ENCODE measurements at regions not wholly inside any gene's neighbourhood (a gene's known extent, or its start where the extent isn't known, plus 50 kb on each side); places are given as distances from the start of the nearest gene placed in this dataset.
"Not testable (repeated sequence)": the region's sequence is repeated elsewhere in the genome, so short reads cannot be mapped to it uniquely, and the experiment has no call there.

DNA sequence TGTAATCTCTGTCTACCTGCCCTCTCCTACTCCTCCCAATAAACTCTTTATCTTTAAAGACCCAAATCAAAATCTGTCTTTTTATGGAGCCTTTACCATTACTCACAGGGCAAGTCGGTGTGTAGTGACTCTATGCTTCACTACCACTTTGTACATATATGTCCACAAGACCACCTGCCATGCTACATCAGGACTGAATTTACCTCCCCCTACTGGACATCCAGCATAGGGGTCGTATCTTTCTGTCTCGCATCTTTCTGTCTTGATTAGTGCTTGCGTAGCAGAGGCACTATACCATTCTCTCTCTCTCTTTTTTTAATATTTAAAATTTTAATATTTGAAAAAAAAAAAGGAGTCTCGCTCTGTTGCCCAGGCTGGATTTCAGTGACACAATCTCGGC, 587.5 kb downstream of the SOX5 start:
- no peak for DNase-seq (ENCODE audit: low read depth)

DNA sequence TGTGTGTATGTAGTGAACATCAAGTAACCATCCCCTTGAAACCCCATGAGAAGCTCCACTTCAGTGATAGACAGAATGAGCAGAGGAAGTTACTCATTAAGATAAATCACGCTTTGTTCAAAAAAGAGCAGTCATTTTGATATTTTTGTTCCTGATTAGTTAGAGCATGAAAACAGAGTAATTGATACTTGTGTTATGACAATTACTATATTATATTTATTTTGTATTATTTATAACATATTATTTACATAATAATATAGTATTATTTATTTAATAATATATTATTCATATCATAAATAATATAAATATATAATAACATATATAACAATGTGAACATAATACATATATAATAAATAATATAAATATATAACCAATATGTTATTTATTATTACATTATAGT, 580.9 kb downstream of the SOX5 start:
- no peak for DNase-seq (ENCODE audit: low read depth)

DNA sequence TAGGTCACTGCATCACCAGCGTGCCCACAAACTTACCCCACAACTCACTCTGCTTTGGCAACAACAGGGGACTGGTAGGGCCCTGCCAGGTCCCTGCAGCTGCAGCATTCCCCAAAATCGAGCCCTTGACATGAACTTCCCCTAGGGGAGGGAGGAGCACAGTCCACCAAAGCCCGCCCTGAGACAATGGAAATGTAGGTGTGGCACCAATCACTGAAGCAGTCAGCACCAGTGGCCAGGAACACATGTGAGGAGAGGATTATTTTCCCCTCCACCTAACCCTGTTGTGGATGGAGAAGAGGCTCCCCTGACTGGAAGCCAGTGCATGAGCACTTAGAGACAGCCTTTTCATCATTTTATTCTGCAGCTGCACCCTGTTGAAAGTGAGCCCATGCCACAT, 573.8 kb downstream of the SOX5 start:
- DNase-seq (ENCODE audit: low read depth), result no peak

DNA sequence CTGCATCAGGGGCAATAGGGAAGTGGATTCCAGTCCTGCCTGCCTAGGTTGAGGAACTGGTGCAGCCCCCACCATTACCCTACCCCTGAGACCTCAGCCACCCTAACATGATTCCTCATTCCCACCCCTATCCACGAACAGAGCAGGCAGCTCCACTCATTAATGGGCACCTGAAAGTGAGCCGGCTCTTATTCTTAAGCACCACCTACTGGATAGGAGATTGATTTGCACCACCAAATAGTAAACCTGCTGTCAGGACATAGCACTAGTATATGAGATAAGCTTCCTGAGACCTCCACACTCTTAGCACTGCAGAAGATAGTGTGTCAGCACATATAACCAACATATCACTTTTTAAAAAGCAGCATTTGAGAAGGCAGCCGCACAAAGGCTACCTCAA, 573.2 kb downstream of the SOX5 start:
- no peak for DNase-seq (ENCODE audit: low read depth)

DNA sequence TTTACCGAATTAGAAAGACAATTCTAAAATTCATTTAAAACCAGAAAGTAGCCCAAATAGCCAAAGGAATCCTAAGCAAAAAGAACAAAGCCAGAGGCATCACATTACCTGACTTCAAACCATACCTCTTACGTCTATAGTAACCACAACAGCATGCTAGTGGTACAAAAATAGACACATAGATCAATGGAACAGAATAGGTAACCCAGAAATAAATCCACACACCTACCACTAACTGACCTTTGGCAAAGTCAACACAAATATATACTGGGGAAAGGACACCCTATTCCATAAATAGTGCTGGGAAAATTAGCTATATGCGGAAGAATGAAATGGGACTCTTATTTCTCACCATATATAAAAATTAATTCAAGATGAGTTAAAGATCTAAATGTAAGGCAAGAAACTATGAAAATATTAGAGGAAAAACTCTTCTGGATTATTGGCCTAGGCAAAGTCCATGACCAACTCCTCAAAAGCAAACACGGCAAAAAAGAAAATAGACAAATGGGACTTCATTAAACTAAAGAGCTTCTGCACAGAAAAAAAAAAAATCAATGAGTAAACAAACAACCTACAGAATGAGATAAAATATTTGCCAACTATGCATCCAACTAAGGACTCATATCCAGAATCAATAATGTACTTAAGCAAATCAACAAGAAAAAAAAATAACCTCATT, 568.9 kb downstream of the SOX5 start:
- no peak for DNase-seq (ENCODE audit: low read depth)

DNA sequence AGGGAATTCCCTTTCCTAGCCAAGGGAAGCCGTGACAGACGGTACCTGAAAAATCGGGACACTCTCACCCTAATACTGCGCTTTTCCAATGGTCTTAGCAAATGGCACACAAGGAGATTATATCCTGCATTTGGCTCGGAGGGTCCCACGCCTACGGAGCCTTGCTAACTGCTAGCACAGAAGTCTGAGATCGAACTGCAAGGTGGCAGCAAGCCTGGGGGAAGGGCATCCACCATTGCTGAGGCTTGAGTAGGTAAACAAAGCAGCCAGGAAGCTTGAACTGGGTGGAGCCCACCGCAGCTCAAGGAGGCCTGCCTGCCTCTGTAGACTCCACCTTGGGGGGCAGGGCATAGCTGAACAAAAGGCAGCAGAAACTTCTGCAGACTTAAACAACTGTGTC, 560.6 kb downstream of the SOX5 start:
- not testable (repeated sequence) for DNase-seq (ENCODE audit: low read depth)

DNA sequence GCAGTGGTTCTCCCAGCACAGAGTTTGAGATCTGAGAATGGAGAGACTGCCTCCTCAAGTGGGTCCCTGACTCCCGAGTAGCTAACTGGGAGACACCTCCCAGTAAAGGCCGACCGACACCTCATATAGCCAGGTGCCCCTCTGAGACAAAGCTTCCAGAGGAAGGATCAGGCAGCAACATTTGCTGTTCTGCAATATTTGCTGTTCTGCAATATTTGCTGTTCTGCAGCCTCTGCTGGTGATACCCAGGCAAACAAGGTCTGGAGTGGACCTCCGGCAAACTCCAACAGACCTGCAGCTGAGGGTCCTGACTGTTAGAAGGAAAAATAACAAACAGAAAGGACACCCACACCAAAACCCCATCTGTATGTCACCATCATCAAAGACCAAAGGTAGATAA, 560.2 kb downstream of the SOX5 start:
- DNase-seq (ENCODE audit: low read depth), result not testable (repeated sequence)

DNA sequence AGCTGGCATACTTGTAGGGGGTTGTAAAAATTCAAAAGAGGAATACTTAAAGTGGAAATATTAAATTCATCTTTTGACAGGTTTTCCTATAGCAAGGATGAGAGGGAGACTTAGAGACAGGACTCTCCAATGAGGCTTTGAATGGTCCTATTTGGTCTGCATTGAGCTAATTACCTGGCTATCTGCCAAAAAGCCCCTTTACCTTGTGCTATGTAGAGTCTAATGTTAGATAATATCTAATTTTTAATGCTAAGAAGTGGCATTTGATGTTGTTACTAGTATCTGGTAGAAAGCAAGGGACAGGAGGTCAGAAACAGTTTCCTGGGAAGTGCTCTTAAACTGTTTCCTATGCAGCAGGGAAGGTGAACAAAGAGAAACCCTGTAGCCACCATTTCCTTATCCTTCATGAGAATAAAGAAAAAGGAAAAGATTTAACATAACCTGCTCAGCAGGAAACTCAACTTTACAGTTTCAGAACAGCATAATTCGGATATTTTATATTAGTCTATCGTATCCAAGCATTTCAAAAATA, 550.0 kb downstream of the SOX5 start:
- no peak for DNase-seq (ENCODE audit: low read depth)

DNA sequence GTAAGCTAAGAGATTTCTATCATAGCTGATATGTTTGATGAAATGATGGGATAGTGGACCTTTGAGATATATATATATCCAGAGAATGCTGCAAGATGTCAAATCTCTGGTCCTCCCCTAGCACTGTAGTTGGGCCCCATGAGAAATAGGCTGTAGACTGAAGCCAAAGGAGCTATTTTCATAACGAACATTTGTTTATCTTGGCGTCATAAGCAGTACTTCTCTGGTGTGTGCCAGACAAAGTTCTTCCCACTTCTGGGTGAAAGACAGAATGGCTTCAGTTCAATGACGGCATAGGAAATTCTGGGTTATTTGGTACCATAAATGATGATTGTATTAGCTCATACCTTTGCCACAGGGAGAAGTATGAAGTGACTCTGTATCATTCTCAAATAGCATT, 534.3 kb downstream of the SOX5 start:
- no peak for DNase-seq (ENCODE audit: low read depth)

DNA sequence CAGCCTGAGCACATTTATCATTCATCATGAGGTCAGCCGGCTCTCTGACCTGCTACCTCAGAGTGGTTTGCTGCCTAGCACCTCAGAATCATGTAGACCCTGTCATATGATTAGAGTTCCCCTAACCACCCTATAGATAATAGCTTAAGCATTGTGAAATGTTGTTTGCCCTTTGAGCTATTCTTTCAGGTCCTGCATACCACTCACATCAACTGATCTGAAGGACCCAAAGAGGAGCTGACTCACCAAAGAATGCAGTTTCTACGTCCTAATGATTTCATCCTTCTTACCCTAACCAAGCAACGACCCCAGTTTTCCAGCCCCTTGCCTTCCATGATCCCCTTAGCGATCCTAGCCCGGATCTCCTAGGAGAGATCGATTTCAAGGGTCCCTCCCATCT, 527.9 kb downstream of the SOX5 start:
- DNase-seq (ENCODE audit: low read depth), result no peak

DNA sequence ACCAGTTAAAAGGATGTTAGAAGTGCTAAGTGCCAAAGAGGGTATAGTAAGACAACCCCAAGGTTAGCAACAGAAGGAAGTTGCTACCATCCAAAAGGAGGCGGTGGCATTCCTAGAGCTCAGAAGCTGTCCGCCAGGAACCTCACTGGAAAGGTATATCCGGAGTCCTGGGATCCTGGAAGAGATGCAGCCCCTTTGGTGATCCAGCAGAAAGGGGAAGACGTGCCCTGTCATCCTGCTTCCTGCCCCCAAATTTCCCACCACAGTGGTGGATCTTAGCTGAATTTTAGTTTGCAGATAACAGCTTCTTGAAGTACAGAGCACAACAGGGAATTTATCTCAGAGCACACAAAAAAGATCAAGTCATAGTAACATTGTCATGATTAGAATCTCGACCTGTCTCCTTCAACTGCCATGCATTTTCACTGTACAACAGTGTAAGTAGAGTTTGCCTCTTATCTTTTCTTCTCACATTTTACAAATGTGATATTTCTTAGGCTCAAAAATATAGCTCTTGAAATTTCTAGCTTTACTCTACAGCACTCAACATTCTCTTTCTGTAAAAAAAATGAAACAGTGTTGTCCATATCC, 526.3 kb downstream of the SOX5 start:
- no peak for DNase-seq (ENCODE audit: low read depth)

DNA sequence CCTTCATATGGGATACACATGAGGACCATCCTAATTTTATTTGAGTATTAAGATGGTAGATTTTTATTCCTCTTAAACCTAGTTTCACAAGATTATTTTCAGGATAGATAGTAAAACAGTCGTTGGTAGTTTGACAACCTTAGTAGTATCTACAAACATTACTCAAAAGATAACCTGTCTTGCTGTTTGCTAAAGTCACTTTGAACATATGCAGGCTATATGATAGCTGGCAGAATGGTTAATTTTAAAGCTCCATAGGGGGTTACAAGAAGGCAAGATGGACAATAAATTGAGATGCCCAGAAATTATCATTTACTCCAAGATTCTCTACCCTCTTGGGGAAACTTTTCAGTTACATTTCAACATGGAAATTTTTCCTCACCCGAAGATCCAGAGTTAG, 525.7 kb downstream of the SOX5 start:
- no peak for DNase-seq (ENCODE audit: low read depth)

DNA sequence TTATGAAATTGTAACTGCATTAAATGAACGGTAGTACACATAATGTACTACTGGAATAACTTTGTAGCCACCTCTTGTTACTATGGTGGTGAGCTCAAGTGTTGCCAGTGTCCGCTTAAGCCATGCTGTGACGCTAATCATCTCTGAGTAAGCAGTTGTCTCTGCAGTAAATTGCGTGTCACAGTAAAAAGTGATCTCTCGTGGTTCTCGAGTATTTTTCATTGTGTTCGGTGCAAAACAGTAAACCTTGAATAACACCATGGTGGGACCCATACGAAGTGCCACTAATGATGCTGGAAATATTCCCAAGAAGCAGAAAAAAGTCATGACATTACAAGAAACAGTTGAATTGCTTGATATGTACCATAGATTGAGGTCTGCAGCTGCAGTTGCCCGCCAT, 524.8 kb downstream of the SOX5 start:
- no peak for DNase-seq (ENCODE audit: low read depth)

DNA sequence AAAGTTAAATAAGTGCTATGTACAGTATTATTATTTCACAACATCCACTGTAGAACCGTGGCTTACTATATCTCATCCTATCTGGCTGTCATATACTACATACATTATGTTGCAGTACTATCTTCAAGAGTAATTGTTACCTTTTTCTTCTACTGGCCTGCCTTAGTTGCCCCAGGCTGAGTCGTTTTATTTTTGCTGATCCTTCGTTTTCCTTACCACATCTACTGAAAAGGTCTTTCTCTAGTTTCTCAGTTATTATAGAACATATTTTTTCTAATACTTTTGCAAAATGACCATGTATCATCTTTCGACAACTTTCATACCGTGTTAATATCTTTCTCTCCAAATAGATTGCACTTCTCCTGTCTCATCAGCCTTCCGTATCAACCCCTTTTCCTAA, 523.1 kb downstream of the SOX5 start:
- no peak for DNase-seq (ENCODE audit: low read depth)

DNA sequence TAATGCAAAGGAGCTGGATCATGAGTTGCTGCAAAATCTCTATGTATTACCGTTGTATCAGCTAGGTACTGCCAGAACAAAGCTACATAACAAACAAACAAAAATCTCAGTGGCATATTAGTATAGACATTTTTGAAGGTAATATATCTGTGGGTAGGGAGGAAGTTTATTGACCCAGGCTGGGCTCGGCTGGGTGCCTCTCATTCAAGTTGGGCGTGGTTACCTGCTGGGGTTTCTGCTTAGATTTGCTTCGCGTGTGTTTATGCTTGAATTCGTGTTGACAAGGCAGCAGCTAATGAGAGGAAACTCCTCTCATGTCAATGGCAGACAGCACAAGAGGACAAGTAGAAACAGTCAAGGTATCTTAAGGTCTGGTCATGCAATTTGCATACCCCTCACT, 520.7 kb downstream of the SOX5 start:
- no peak for DNase-seq (ENCODE audit: low read depth)

DNA sequence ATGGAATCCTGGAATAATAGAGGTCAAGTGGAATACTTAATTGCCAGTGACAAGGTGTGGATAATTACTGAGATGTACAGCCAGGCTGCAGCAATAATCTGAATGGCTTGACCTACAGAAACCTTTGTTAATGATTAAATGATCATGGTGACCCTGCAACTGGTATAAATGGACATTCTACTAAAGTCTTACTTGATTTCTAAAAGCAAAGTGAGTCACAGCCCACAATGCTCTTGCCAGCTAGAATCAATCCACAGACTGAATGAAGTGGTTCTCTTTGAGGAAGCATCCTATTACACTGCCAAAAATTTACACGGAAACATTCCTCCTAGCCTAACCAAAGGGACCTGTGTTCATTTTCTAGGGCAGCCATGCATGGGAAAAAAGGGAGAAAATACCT, 518.5 kb downstream of the SOX5 start:
- no peak for DNase-seq (ENCODE audit: low read depth)

DNA sequence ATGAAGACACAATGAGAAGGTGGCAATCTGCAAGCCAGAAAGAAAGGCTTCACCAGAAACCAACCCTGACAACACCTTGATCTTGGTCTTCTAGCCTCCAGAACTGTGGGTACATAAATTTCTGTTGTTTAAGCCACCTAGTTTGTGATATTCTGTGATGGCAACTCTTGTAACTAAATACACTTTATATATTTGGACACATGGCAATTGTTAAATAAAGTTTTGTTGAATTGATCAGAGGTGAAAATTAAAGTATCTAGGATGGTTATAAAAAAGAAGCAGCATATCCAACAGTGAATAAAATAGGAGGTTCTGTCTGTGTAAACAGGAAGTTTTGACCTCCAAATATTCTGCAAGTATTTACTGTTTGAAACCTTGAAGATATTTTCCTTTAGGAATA, 516.3 kb downstream of the SOX5 start:
- DNase-seq (ENCODE audit: low read depth), result no peak

DNA sequence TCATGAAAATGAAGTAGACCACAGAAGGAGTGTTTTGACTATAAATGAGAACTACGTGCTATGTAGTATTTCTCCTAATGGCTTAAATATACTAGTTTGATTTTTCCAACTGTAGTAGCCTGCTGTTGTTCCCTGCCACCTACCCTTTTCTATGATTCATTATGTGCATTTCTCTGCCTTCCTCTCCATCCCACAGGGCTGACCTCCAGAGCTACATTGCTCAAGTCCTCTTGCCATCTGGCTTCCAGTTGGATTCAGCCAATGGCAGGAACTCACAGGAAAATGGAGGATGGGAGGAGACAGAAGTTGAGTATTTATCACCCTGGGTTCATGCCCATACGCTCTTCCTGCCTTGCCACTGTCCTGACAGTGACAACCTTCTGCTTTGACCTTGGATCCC, 515.3 kb downstream of the SOX5 start:
- no peak for DNase-seq (ENCODE audit: low read depth)

DNA sequence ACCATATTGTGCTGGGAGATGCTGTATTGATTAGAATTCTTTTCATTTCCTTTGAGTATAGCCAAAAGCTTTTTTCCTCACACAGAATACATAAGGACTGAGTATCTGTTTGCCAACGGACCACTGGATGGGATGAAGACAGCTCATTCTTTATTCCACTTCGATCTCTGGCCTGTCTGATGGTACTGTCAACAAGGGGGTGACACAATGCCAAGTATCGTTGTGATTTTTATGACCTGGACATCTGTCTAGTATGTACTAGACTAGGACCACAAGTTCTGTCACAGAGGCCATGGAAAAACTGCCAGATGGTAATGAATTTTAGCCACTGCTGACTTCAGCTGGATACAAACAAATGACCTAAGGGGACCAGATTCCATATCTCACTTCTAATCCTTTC, 502.7 kb downstream of the SOX5 start:
- no peak for DNase-seq (ENCODE audit: low read depth)

DNA sequence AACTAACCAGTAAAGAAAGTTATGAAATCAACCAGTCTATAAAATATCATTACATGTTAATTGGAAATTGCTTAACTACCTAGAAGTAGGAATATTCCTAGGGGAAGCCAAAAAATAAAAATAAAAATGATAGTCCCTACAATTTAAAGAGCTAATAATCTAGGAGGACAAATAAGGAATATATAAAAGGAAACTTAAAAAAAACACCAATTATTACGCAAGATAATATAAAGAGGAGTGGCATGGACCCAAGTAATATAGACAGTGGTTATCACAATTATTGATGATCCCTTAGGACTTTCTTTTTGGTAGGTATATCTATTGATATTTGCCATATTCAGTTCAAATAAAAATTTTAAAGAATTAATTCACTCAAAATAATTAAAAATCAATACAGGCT, 498.7 kb downstream of the SOX5 start:
- no peak for DNase-seq (ENCODE audit: low read depth)

DNA sequence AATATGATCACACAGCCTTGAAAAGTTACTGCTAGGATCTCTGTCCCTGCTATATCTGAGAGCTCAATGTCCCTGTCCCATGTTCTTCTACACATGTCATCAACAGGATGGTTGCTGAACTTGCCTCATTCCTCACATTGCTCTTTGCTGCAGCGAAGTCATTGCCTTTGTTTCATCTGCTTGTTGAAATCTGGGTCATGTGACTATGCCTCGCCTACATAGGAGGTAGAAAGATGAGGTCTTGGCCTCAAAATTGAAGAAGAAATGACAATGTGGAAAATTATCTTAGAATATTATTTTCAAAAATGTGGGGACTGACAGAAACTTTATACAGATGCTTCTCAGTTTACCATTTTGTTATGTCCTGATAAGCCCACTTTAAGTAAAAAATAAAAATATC, 494.2 kb downstream of the SOX5 start:
- no peak for DNase-seq (ENCODE audit: low read depth)

DNA sequence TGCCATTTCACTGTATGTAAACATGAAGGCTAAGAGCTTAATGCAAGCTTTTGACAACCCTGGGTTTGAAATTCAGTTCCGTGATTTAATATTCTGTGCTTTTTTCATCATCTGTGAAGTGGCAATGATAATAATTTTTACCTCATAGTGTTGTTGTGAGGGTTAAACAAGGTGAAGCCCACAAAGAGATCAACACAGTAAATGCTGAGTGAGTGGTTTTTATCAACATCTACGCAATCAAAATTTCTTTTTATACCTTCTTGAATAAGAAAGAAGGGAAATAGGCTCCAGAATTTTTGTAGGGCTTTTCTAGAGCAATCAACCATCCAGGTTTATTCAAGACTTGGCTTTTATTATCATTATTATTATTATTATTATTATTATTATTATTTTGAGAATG, 490.8 kb downstream of the SOX5 start:
- no peak for DNase-seq (ENCODE audit: low read depth)

DNA sequence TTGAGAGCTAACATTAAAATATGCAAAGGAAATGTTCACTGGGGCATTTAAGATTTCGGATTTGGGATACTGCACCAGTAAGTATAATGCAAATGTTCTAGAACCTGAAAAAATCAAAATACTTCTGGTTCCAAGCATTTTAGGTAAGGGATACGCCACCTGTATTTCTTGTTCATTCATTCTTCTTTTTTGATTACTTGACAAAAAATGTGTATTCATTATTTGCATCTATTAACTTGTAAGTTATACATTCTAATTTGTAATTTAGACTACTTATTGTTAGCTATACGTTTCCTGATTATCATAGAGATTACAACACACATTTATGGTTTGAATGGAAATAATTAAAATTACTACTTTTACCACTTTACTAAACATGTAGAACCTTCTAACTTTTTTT, 486.9 kb downstream of the SOX5 start:
- DNase-seq (ENCODE audit: low read depth), result no peak

DNA sequence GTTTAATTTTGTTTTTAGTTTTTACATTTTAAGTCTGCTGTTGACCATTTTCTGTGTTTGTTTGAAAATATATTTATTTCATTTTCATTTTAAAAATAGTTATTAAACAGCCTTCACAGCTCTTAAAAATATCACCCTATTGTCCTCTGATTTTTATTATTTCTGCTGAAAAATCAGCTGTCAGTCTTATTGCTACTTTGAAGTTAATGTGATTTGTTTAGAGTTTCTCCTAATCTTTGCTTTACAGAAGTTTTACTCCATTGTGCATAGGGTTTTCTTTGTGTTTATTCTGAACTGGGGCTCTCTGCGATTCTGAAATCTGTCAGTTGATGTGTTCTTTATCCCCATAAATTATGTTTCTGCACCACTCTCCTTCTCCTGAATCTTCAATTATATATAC, 486.3 kb downstream of the SOX5 start:
- no peak for DNase-seq (ENCODE audit: low read depth)
